ENCODE measurements at regions not wholly inside any gene's neighbourhood (a gene's known extent, or its start where the extent isn't known, plus 50 kb on each side); places are given as distances from the start of the nearest gene placed in this dataset.
"Not testable (repeated sequence)": the region's sequence is repeated elsewhere in the genome, so short reads cannot be mapped to it uniquely, and the experiment has no call there.

DNA sequence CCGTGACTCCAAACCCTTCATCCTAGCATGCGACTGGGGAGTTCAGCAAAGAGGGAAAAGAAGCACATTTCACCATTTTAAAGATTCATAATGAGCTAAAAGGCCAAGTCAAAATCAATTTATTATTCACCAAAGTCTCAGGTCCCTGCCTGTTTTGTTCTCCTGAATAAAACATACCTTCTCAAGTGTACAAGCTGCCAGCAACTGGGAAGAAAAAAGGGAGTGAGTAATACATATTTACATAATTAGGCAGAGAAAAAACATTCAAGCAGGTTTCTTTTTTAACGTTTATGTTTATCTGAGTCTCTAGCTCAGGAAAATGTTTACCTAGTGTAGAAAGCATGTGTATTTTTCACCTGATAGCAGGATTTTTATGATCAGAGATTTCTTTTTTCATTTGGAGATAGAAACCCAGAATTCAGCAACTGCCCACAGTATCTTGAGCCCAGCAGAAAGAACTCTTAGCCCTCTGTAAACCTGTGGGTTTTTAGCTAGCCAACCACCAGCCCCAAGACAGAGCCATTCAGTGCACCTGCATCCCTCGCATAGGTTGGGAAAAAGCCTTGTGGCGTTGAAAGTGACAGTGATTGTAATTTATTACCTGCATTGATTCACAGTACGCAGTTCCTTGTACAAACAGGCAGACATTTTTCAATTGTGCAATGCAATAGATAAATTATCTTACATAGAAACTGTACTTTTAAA is 117.9 kb upstream of the GRIA1 start:
- 66% methylated on average over 6 of the region's 6 CpGs for WGBS
- H3K9me3 ChIP-seq (ENCODE audit: control insufficient read depth, low read length): no peaks in the 10 kb centered on the region
- intact Hi-C loops (cut with DNase I): no loop called here
- ATAC-seq (no peak), DNase-seq (no peak)
- H3K4me1 ChIP-seq (ENCODE audit: control insufficient read depth, insufficient read depth, low read length): no peaks in the 10 kb centered on the region
- no peak overlapping the region for H3K4me3 ChIP-seq (ENCODE audit: low read length)
- no peaks in the 10 kb centered on the region for H3K27me3 ChIP-seq (ENCODE audit: control insufficient read depth, insufficient read depth)
- H3K27ac ChIP-seq (ENCODE audit: low read length): no peak overlapping the region

DNA sequence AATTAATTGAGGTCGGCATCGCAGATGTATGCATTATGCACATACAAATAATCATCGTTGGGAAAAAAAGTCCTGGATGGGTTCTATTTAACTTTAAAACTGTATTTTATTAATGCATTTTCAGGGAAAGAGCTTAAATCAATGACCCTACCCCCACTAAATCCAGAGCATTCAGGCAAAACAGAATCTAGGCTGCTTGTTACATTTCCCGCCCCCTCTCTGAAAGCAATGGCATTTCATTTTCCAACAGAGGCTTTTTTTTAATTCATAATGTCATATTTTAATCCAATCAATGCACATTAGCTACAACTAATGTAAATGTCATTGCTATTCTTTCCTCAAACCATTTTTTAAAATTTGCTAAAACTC is 117.4 kb upstream of the GRIA1 start:
- Histone ChIP-seq H3K9me3 (ENCODE audit: control insufficient read depth, low read length) (no peaks in the 10 kb centered on the region), H3K4me3 (ENCODE audit: low read length) (no peak overlapping the region), H3K27ac (ENCODE audit: low read length) (no peak overlapping the region), H3K27me3 (ENCODE audit: control insufficient read depth, insufficient read depth) (no peaks in the 10 kb centered on the region), H3K4me1 (ENCODE audit: control insufficient read depth, insufficient read depth, low read length) (no peaks in the 10 kb centered on the region)
- DNase-seq (no peak), ATAC-seq (no peak)
- whole genome bisulfite sequencing: 83% methylated on average over 4 of the region's 4 CpGs
- intact Hi-C loops (cut with DNase I): no loop called here

DNA sequence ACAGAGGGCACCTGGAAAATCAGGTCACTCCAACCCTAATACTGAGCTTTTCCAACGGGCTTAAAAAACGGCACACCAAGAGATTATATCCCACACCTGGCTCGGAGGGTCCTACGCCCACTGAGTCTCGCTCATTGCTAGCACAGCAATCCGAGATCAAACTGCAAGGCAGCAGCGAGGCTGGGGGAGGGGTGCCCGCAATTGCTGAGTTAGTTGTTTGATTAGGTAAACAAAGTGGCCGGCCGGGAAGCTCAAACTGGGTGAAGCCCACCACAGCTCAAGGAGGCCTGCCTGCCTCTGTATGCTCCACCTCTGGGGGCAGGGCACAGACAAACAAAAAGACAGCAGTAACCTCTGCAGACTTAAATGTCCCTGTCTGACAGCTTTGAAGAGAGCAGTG is 108.8 kb upstream of the GRIA1 start:
- H3K4me1 ChIP-seq (ENCODE audit: control insufficient read depth, insufficient read depth, low read length); H3K27me3 ChIP-seq (ENCODE audit: control insufficient read depth, insufficient read depth); H3K4me3 ChIP-seq (ENCODE audit: low read length); H3K9me3 ChIP-seq (ENCODE audit: control insufficient read depth, low read length); DNase-seq; ATAC-seq; H3K27ac ChIP-seq (ENCODE audit: low read length); intact Hi-C loops (cut with DNase I): not testable (repeated sequence)
- WGBS: 92% methylated on average over 10 of the region's 10 CpGs

DNA sequence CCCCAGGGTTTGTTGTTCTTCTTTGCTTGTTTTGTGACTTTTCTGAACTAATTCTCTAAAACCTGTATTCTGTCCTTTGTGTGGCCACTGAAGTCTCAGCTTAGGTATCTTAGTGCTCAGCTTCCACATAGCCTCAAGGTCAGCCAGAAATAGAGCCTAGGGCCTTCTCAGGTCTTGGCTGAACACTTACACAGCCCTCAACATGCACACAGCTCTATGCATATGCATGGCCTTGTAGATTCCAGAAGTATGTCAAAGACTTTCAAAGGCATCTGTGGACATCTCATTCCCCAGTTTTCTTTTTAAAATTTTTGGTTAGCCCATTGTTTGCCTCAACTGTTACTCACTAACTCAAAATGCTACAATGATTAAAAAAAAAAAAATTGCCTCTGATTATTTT is 99.9 kb upstream of the GRIA1 start:
- no peak for DNase-seq
- ATAC-seq: no peak

DNA sequence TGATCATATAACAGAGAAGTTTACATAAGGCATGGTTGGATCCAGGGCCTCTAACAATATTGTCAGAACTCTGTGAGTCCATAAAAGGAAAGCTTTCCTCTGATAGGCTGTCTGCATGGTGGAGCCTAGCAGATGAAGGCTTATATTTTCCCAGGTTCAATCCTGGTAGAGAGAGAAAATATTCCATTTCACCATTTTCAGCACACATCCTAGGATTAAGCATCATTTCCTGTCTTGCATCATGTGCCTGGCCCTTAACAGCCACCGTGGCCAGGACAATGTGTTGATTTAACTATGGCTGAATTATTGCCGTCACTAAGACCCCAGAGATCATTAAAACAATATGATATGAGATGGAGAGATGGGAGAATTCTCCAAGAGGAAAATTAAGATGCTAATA is 90.9 kb upstream of the GRIA1 start:
- DNase-seq (no peak), ATAC-seq (no peak)
- H3K9me3 ChIP-seq (ENCODE audit: control insufficient read depth, low read length): no peaks in the 10 kb centered on the region
- 46% methylated on average over 2 of the region's 2 CpGs for WGBS
- intact Hi-C loops (cut with DNase I): no loop called here
- no peaks in the 10 kb centered on the region for H3K27me3 ChIP-seq (ENCODE audit: control insufficient read depth, insufficient read depth)
- no peak overlapping the region for H3K27ac ChIP-seq (ENCODE audit: low read length)
- no peaks in the 10 kb centered on the region for H3K4me1 ChIP-seq (ENCODE audit: control insufficient read depth, insufficient read depth, low read length)
- no peak overlapping the region for H3K4me3 ChIP-seq (ENCODE audit: low read length)

More for the DNA sequence above, 99.9 kb upstream of the GRIA1 start:
- intact Hi-C loops (cut with DNase I): no loop called here
- Histone ChIP-seq H3K9me3 (ENCODE audit: control insufficient read depth, low read length) (no peaks in the 10 kb centered on the region), H3K27ac (ENCODE audit: low read length) (no peak overlapping the region), H3K4me3 (ENCODE audit: low read length) (no peak overlapping the region), H3K27me3 (ENCODE audit: control insufficient read depth, insufficient read depth) (no peaks in the 10 kb centered on the region), H3K4me1 (ENCODE audit: control insufficient read depth, insufficient read depth, low read length) (no peaks in the 10 kb centered on the region)

DNA sequence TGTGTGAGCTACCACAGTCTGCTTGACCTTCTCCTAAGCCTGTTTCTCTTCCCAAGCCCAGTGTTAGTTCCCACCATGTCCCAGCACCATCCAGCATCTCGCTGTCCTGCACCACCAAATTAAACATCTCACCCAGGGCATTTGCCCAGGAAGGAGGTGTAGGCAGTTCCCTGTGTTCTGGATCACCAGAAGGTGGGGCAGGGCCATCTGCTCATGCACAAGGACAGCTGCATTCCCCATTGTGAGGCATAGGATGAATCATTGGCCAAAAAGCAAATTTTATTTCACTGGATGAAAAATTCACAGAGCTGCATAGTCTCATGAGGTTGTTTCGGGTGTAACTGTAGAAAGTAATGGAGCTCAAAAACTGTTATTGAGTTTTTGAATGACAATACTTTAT is 89.5 kb upstream of the GRIA1 start:
- H3K27ac ChIP-seq (ENCODE audit: low read length): no peak overlapping the region
- no peak for ATAC-seq
- WGBS: 70% methylated on average over 2 of the region's 2 CpGs

DNA sequence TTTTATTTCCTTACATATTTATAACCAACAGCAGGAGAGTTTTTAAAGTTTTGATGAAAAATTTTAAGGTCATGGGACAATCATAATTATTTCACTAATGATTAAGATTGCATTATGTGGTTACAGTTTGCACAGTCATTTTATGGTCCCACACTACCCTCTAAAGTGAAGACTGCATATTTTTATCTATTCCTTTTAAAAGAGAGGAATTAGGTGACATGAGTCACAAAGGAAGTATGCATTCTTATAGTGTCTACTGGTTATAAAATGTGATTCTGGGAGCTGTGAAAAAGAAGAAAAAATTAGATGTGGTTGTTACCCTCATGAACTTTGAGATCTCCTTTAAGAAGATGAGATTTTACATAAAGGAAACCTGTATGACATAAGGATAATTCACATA is 87.9 kb upstream of the GRIA1 start:
- DNase-seq: no peak
- Histone ChIP-seq H3K9me3 (ENCODE audit: control insufficient read depth, low read length) (no peaks in the 10 kb centered on the region), H3K4me3 (ENCODE audit: low read length) (no peak overlapping the region), H3K27me3 (ENCODE audit: control insufficient read depth, insufficient read depth) (no peaks in the 10 kb centered on the region), H3K4me1 (ENCODE audit: control insufficient read depth, insufficient read depth, low read length) (no peaks in the 10 kb centered on the region), H3K27ac (ENCODE audit: low read length) (no peak overlapping the region)
- no peak for ATAC-seq
- intact Hi-C loops (cut with DNase I): no loop called here

More for the DNA sequence above, 89.5 kb upstream of the GRIA1 start:
- Histone ChIP-seq H3K4me1 (ENCODE audit: control insufficient read depth, insufficient read depth, low read length) (no peaks in the 10 kb centered on the region), H3K27me3 (ENCODE audit: control insufficient read depth, insufficient read depth) (no peaks in the 10 kb centered on the region), H3K4me3 (ENCODE audit: low read length) (no peak overlapping the region), H3K9me3 (ENCODE audit: control insufficient read depth, low read length) (no peaks in the 10 kb centered on the region)
- no peak for DNase-seq
- intact Hi-C loops (cut with DNase I): no loop called here

DNA sequence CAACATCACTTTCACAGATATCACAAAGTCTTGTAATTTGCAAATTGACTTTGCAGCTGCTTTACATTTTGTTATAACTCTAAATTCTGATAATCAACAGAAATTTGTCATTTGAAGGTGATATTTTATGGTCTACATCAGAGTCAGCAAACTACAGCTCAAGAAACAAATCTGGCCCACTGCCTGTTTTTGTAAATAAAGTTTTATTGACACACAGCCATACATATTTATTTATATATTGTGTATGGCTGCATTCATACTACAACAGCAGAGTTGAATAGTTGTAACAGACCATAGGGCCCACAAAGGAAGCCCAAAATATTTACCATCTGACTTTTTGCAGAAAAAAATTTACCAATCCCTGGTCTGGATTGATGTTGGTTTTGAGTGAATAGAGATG is 87.0 kb upstream of the GRIA1 start:
- Histone ChIP-seq H3K9me3 (ENCODE audit: control insufficient read depth, low read length) (no peaks in the 10 kb centered on the region), H3K4me3 (ENCODE audit: low read length) (no peak overlapping the region), H3K4me1 (ENCODE audit: control insufficient read depth, insufficient read depth, low read length) (no peaks in the 10 kb centered on the region), H3K27me3 (ENCODE audit: control insufficient read depth, insufficient read depth) (no peaks in the 10 kb centered on the region), H3K27ac (ENCODE audit: low read length) (no peak overlapping the region)
- DNase-seq (no peak), ATAC-seq (no peak)
- intact Hi-C loops (cut with DNase I): no loop called here

DNA sequence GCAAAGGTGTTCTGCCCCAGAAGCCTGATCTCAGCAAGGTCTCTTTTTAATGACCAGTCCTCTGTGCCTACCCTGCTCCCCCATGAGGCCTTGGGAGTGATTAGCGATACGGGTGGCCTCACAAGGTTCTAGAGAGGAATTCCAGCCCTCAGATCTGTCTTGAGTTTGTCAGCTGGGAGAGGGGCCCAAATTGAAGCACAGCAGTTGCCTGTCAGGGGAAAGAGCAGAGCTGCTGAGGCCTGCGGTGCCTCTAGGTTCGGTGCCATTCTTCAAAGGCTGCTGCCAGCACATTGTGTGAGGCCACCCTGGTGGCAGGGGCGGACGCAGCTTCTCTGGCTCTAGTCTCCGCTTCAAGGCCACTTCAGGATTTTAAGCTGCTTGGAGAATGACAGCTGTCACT is 85.7 kb upstream of the GRIA1 start:
- DNase-seq: no peak
- Histone ChIP-seq H3K9me3 (ENCODE audit: control insufficient read depth, low read length) (no peaks in the 10 kb centered on the region), H3K27me3 (ENCODE audit: control insufficient read depth, insufficient read depth) (no peaks in the 10 kb centered on the region), H3K4me1 (ENCODE audit: control insufficient read depth, insufficient read depth, low read length) (no peaks in the 10 kb centered on the region), H3K27ac (ENCODE audit: low read length) (no peak overlapping the region), H3K4me3 (ENCODE audit: low read length) (no peak overlapping the region)
- ATAC-seq: no peak
- WGBS: 36% methylated on average over 7 of the region's 7 CpGs
- intact Hi-C loops (cut with DNase I): no loop called here

DNA sequence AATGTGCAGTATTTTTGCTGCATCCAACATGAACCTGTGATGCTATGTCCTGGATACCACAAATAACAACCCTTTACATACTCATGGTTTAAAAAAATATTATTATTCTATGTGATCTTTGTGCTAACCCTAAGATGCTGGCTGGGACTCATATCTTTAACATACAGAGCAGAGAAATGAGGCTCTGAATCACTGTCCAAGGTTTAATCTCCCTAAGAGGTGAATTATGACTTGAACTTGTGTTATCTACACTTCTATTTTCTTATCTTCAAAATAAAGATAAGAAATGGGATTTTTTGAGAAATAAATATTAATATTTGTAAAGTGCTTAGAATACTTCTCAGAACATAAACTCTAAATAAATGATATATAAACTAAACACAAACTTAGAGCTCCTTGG is 68.8 kb upstream of the GRIA1 start:
- no peaks in the 10 kb centered on the region for H3K27me3 ChIP-seq (ENCODE audit: control insufficient read depth, insufficient read depth)
- H3K4me1 ChIP-seq (ENCODE audit: control insufficient read depth, insufficient read depth, low read length): no peaks in the 10 kb centered on the region
- no peak overlapping the region for H3K4me3 ChIP-seq (ENCODE audit: low read length)
- no peak for ATAC-seq
- DNase-seq: no peak
- no peak overlapping the region for H3K27ac ChIP-seq (ENCODE audit: low read length)
- intact Hi-C loops (cut with DNase I): no loop called here
- no peaks in the 10 kb centered on the region for H3K9me3 ChIP-seq (ENCODE audit: control insufficient read depth, low read length)

DNA sequence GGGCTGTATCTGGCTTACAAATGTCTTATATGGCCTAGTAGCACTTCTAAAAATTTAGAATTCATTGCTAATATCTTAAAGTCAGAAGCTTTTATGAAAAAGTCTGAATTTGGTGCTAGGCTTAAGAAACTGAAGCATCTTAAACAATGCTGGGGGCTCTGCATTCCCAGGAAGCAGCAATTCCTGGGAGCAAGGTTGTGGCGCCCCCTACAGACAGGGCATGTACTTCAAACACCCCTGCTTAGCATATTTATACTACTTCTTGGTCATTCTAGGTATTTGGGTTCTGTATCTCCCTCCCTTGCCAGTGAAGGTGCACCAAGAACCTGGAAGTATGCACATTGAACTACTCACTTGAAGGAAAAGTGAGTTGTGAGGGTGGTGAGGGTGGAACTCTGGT is 64.6 kb upstream of the GRIA1 start:
- intact Hi-C loops (cut with DNase I): no loop called here
- no peaks in the 10 kb centered on the region for H3K27me3 ChIP-seq (ENCODE audit: control insufficient read depth, insufficient read depth)
- no peak overlapping the region for H3K4me3 ChIP-seq (ENCODE audit: low read length)
- no peaks in the 10 kb centered on the region for H3K4me1 ChIP-seq (ENCODE audit: control insufficient read depth, insufficient read depth, low read length)
- no peak for ATAC-seq
- 23% methylated on average over 1 of the region's 1 CpG for WGBS
- no peak for DNase-seq
- no peak overlapping the region for H3K27ac ChIP-seq (ENCODE audit: low read length)
- no peaks in the 10 kb centered on the region for H3K9me3 ChIP-seq (ENCODE audit: control insufficient read depth, low read length)

DNA sequence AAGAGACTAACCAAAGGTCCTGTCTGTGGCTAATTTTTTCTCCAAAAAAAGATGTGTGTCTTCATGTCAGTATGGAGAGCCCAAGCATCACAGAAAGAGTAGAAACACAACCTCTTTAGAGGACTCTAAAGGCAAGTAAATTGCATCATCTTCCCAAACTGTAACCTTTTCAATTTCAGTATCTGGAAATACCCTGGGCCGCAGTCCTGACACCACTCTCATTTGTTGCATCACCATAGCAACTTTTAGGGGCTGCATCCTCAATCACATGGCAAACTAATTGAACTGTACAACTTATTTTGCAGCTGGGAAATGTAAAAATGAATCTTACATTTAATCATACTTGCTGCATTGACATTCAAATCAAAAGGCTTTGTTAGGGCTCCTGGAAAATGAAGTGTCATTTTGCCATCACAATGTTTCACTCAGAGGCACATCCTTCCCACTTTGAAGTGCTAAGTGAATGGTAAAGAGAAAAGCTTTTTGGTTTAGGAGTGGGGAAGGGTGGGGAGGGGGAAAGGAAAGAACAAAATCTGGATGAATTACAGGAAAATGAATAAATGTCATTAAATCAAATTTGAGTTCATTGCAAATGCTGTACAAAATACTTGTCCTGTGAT is 60.6 kb upstream of the GRIA1 start:
- intact Hi-C loops (cut with DNase I): no loop called here
- Histone ChIP-seq H3K9me3 (ENCODE audit: control insufficient read depth, low read length) (no peaks in the 10 kb centered on the region), H3K27me3 (ENCODE audit: control insufficient read depth, insufficient read depth) (no peaks in the 10 kb centered on the region), H3K4me1 (ENCODE audit: control insufficient read depth, insufficient read depth, low read length) (no peaks in the 10 kb centered on the region), H3K27ac (ENCODE audit: low read length) (no peak overlapping the region), H3K4me3 (ENCODE audit: low read length) (no peak overlapping the region)
- WGBS: 81% methylated on average over 1 of the region's 1 CpG
- DNase-seq (no peak), ATAC-seq (no peak)

Measured in right cardiac atrium (tissue), 5 donors.